DND-41 (cell line): ENCODE measurements at regions not wholly inside any gene's neighbourhood (a gene's known extent, or its start where the extent isn't known, plus 50 kb on each side); places are given as distances from the start of the nearest gene placed in this dataset.

Source experiments
- ATAC-seq: fragments of 200-7000 bp; cut with Tn5 transposase; 3 replicates; pipeline ENCODE4 v1.9.1; 2021; ENCODE audit warnings: low read depth; ENCODE audit not compliant: insufficient read depth
- DNase-seq: peaks from one replicate; pipeline ENCODE4 v3.0.0-alpha.2; 2020
- H2AFZ ChIP-seq: 2 replicates; pipeline ENCODE4 v1.6.0; 2012; ENCODE audit warnings: low read depth, low read length
- H3K27ac ChIP-seq: 2 replicates; pipeline ENCODE4 v1.5.1; 2012; ENCODE audit warnings: low read length, inconsistent platforms
- H3K27me3 ChIP-seq: fragments of 200-600 bp; sonication (generic); 2 replicates; pipeline ENCODE4 v1.6.0; 2012; ENCODE audit warnings: low read length, mild to moderate bottlenecking, inconsistent platforms; ENCODE audit not compliant: insufficient read depth, poor library complexity
- H3K36me3 ChIP-seq: 2 replicates; pipeline ENCODE4 v1.5.1; 2012; ENCODE audit warnings: low read length, inconsistent platforms; ENCODE audit not compliant: insufficient read depth
- H3K4me1 ChIP-seq: 2 replicates; pipeline ENCODE4 v1.5.1; 2012; ENCODE audit warnings: mild to moderate bottlenecking, low read length; ENCODE audit not compliant: insufficient read depth
- H3K4me2 ChIP-seq: 2 replicates; pipeline ENCODE4 v1.6.0; 2012; ENCODE audit warnings: mild to moderate bottlenecking, moderate library complexity, low read length, inconsistent platforms; ENCODE audit not compliant: insufficient read depth
- H3K4me3 ChIP-seq, 2 experiments: fragments of 200-600 bp in 1 of 2; shearing (Covaris generic) in 1 of 2; 2 replicates each; pipeline ENCODE4 v1.5.1; 2012 to 2016; ENCODE audit warnings: inconsistent platforms in 2 of 2, low read length in 2 of 2, mild to moderate bottlenecking in 2 of 2, low read depth in 1 of 2, moderate library complexity in 1 of 2
- H3K79me2 ChIP-seq: 2 replicates; pipeline ENCODE4 v1.6.0; 2012; ENCODE audit warnings: low read length, inconsistent platforms; ENCODE audit not compliant: insufficient read depth
- H3K9ac ChIP-seq: 2 replicates; pipeline ENCODE4 v1.6.0; 2012; ENCODE audit warnings: low read depth, mild to moderate bottlenecking, inconsistent platforms, low read length, moderate library complexity
- H3K9me3 ChIP-seq: 2 replicates; pipeline ENCODE4 v1.5.1; 2012; ENCODE audit warnings: low read length, moderate library complexity, mild to moderate bottlenecking, inconsistent platforms; ENCODE audit not compliant: insufficient read depth, severe bottlenecking
- H4K20me1 ChIP-seq: 2 replicates; pipeline ENCODE4 v1.6.0; 2012; ENCODE audit warnings: low read length; ENCODE audit not compliant: insufficient read depth
- EZH2 ChIP-seq: IDR thresholded peaks from 3 replicates; pipeline ENCODE4 v1.6.1; 2012; ENCODE audit warnings: borderline replicate concordance, low read depth, mild to moderate bottlenecking, moderate library complexity, low read length, inconsistent platforms; ENCODE audit not compliant: severe bottlenecking
- TF ChIP-seq, protein P1 (sequence below): IDR thresholded peaks from 2 replicates; pipeline ENCODE4 v1.5.1; 2012; ENCODE audit warnings: borderline replicate concordance, low read length, moderate library complexity, mild to moderate bottlenecking; ENCODE audit not compliant: poor library complexity, severe bottlenecking; ENCODE audit errors: extremely low read depth

DNA sequence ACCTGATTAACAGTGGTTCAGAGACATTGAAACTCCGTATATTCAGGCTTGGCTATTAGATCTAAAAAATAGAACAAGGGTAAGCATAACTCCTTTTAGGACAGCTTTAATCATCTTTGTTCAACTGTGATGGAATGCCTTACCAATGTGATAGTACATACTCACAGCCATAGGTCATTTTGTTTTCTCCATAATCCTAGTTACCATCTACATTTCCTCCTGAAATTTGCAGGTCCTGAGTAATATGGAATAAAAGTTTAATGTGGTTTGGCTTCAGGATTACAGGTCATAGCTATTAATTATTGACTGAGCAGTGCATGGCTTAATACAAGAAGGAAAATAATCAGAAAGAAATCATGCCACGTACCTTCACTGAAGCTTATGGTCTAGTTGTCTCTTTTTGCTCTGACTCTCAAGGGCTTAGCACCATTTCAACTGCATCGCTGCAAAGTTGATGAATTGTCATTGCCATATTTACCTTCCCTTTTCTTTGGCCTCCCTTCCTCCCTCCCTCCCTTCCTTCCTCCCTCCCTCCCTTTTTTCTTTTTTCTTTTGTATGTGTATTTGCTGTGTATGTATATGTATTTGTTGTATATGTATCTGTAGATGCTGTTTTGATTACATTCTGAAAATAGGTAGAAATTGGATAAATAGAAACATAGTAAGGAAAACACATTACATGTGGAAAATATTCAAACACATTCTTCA, 250.9 kb upstream of the ZNF608 start:
- Histone ChIP-seq H4K20me1 (no peaks in the 10 kb centered on the region), H3K9ac (no peak overlapping the region), H3K9me3 (no peaks in the 10 kb centered on the region), H3K4me2 (no peak overlapping the region), H3K4me1 (peaks cover 28% of the 10 kb centered on the region), H3K27ac (no peak overlapping the region), H3K79me2 (no peaks in the 10 kb centered on the region), H3K27me3 (no peaks in the 10 kb centered on the region), H2AFZ (no peak overlapping the region), H3K36me3 (no peaks in the 10 kb centered on the region), H3K4me3 (no peak overlapping the region)
- ATAC-seq (no peak), DNase-seq (no peak)
- TF ChIP-seq, protein P1, sequence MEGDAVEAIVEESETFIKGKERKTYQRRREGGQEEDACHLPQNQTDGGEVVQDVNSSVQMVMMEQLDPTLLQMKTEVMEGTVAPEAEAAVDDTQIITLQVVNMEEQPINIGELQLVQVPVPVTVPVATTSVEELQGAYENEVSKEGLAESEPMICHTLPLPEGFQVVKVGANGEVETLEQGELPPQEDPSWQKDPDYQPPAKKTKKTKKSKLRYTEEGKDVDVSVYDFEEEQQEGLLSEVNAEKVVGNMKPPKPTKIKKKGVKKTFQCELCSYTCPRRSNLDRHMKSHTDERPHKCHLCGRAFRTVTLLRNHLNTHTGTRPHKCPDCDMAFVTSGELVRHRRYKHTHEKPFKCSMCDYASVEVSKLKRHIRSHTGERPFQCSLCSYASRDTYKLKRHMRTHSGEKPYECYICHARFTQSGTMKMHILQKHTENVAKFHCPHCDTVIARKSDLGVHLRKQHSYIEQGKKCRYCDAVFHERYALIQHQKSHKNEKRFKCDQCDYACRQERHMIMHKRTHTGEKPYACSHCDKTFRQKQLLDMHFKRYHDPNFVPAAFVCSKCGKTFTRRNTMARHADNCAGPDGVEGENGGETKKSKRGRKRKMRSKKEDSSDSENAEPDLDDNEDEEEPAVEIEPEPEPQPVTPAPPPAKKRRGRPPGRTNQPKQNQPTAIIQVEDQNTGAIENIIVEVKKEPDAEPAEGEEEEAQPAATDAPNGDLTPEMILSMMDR, result no peak
- TF ChIP-seq EZH2, result no peak

DNA sequence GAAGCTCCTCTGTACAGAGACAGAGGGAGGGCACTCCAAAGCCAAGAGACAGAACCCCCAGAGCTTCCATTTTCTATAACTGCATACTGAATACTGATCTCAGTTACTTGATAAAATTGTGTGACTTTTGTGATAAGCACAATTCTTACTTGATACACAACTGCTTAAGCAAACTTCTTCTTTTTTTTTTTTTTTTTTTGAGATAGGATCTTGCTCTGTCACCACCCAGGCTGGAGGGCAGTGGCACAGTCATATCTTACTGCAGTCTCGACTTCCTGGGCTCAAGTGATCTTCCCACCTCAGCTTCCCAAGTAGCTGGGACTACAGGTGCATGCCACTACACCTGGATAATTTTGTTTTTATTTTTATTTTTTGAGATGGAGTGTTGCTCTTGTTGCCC, 252.1 kb upstream of the ZNF608 start:
- peaks cover 40% of the 10 kb centered on the region for H3K4me1 ChIP-seq
- no peaks in the 10 kb centered on the region for H3K36me3 ChIP-seq
- no peak overlapping the region for H3K4me3 ChIP-seq
- TF ChIP-seq, protein P1, result no peak
- no peak for TF ChIP-seq EZH2
- H3K4me2 ChIP-seq, result no peak overlapping the region
- no peaks in the 10 kb centered on the region for H3K9me3 ChIP-seq
- DNase-seq, result no peak
- no peak overlapping the region for H3K27ac ChIP-seq
- H3K27me3 ChIP-seq, result no peaks in the 10 kb centered on the region
- no peak overlapping the region for H3K9ac ChIP-seq
- H2AFZ ChIP-seq, result no peak overlapping the region
- no peaks in the 10 kb centered on the region for H3K79me2 ChIP-seq
- no peak for ATAC-seq
- H4K20me1 ChIP-seq, result no peaks in the 10 kb centered on the region

DNA sequence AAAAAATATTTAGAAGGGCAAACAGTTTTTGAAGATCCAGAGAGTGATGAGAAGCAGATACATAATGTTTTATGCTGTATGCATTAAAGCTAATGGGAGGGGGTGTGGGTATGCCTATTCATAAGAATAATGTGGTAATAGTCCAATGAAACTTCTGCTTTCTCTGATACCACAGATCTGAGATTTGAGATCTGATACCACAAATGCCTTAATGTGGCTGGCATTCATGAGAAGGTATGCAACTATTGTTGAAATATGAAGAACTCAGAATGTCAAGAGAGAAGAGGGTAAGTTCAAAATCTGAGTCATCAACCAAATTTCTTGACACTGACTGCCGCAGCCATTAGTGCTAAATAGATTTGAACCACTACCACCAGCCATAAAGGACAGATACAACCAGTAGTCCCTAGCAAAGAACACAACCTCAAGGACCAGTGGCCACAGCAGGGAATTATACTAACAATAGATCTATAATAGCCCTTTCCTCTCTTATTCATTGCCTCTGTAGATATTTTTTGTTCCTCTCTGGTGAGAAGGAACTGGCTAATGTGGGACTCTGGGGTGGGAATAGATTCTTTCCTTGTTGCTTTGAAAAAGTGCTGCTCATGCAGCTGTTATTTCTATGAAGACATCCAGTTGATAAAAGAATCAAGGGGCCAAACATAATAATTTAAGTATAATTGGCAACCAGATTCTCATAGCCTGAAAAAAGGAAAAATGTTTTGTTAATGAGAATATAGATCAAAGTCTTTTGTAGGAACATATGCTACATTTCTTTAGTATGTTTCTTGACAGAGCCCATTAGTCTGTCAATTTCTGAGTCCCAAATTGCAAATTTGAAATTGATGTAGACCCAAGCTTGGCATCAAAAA, 256.5 kb upstream of the ZNF608 start:
- H3K79me2 ChIP-seq, result no peaks in the 10 kb centered on the region
- H3K4me3 ChIP-seq, result no peak overlapping the region
- DNase-seq, result peak; percentile 48

More for the DNA sequence above, 256.5 kb upstream of the ZNF608 start:
- peaks cover 81% of the 10 kb centered on the region for H3K4me1 ChIP-seq
- no peaks in the 10 kb centered on the region for H3K36me3 ChIP-seq
- peak; percentile 62 for ATAC-seq
- no peaks in the 10 kb centered on the region for H4K20me1 ChIP-seq
- no peaks in the 10 kb centered on the region for H3K9me3 ChIP-seq
- H3K9ac ChIP-seq, result no peak overlapping the region
- H3K27ac ChIP-seq, result peak overlapping the region; percentile 99
- no peak for TF ChIP-seq EZH2
- TF ChIP-seq, protein P1, result no peak
- 0 out of 2 replicates have a peak overlapping the region, but pooled peaks have one; percentile 7 for H3K4me2 ChIP-seq
- H3K27me3 ChIP-seq, result no peaks in the 10 kb centered on the region
- H2AFZ ChIP-seq, result no peak overlapping the region
